Keratinocyte (primary cell): ENCODE measurements at regions not wholly inside any gene's neighbourhood (a gene's known extent, or its start where the extent isn't known, plus 50 kb on each side); places are given as distances from the start of the nearest gene placed in this dataset.

Experiments used
- DNase-seq: peaks from one replicate; pipeline ENCODE4 v3.0.0-alpha.2; 2011; ENCODE audit warnings: low read depth, missing footprints, low spot score
- FAIRE-seq: peaks from 2 replicates; lab custom pipeline; 2011; peaks lifted over from hg19 to GRCh38; lab: Jason Lieb, UNC
- H2AFZ ChIP-seq: 2 replicates; pipeline ENCODE4 v1.6.0; 2012; ENCODE audit warnings: low read length, control low read depth, inconsistent platforms; ENCODE audit not compliant: control insufficient read depth
- H3K27ac ChIP-seq: 2 replicates; pipeline ENCODE4 v1.5.1; 2011; ENCODE audit warnings: low read length; ENCODE audit not compliant: control insufficient read depth, insufficient read depth
- H3K27me3 ChIP-seq: 3 replicates; pipeline ENCODE4 v1.6.0; 2011; ENCODE audit warnings: low read length; ENCODE audit not compliant: control insufficient read depth, insufficient read depth; ENCODE audit errors: extremely low read depth
- H3K36me3 ChIP-seq, 2 experiments: 2 replicates in 1 of 2; 3 replicates in 1 of 2; pipeline ENCODE4 v1.5.1; 2011; ENCODE audit warnings: low read length in 2 of 2, mild to moderate bottlenecking in 1 of 2; ENCODE audit not compliant: control insufficient read depth in 2 of 2, insufficient read depth in 2 of 2; ENCODE audit errors: extremely low read depth in 1 of 2
- H3K4me1 ChIP-seq: 3 replicates; pipeline ENCODE4 v1.5.1; 2011; ENCODE audit warnings: low read length; ENCODE audit not compliant: control insufficient read depth, insufficient read depth; ENCODE audit errors: extremely low read depth
- H3K4me2 ChIP-seq: 3 replicates; pipeline ENCODE4 v1.6.0; 2011; ENCODE audit warnings: low read depth, low read length; ENCODE audit not compliant: control insufficient read depth, insufficient read depth; ENCODE audit errors: extremely low read depth
- H3K4me3 ChIP-seq, 3 experiments: fragments of 200-600 bp in 1 of 3; sonication (generic) in 1 of 3; 2 replicates in 2 of 3; 3 replicates in 1 of 3; pipeline ENCODE4 v1.5.1; 2011 to 2016; ENCODE audit warnings: low read length in 3 of 3, mild to moderate bottlenecking in 3 of 3, control low read depth in 2 of 3, inconsistent platforms in 1 of 3, low read depth in 1 of 3, mixed read lengths in 1 of 3, mixed run types in 1 of 3, moderate library complexity in 1 of 3; ENCODE audit not compliant: control insufficient read depth in 2 of 3, insufficient read depth in 2 of 3; ENCODE audit errors: extremely low read depth in 1 of 3
- H3K79me2 ChIP-seq: 2 replicates; pipeline ENCODE4 v1.6.0; 2012; ENCODE audit warnings: low read length; ENCODE audit not compliant: control insufficient read depth, insufficient read depth
- H3K9ac ChIP-seq: 3 replicates; pipeline ENCODE4 v1.6.0; 2011; ENCODE audit warnings: low read length; ENCODE audit not compliant: control insufficient read depth, insufficient read depth; ENCODE audit errors: extremely low read depth
- H3K9me1 ChIP-seq: 3 replicates; pipeline ENCODE4 v1.6.0; 2011; ENCODE audit warnings: low read length; ENCODE audit not compliant: control insufficient read depth, insufficient read depth; ENCODE audit errors: extremely low read depth
- H3K9me3 ChIP-seq: 2 replicates; pipeline ENCODE4 v1.5.1; 2012; ENCODE audit warnings: low read depth, low read length; ENCODE audit not compliant: control insufficient read depth
- H4K20me1 ChIP-seq: 3 replicates; pipeline ENCODE4 v1.6.0; 2011; ENCODE audit warnings: low read length; ENCODE audit not compliant: control insufficient read depth, insufficient read depth; ENCODE audit errors: extremely low read depth
- CTCF ChIP-seq, 3 experiments: IDR thresholded peaks in 1 of 3; conservative IDR thresholded peaks in 1 of 3; optimal IDR thresholded peaks in 1 of 3; 2 replicates in 2 of 3; 3 replicates in 1 of 3; pipeline versions ENCODE3 to v1.5.1; 2011; ENCODE audit warnings: low read length in 3 of 3, mild to moderate bottlenecking in 3 of 3, moderate library complexity in 2 of 3, control low read depth in 1 of 3, inconsistent platforms in 1 of 3; ENCODE audit not compliant: insufficient read depth in 2 of 3; ENCODE audit errors: extremely low read depth in 1 of 3
- EZH2 ChIP-seq: IDR thresholded peaks from one replicate; pipeline ENCODE4 v1.6.1; 2012; ENCODE audit warnings: inconsistent platforms, mild to moderate bottlenecking, low read length, moderate library complexity
- dilution Hi-C: fragments of 300-500 bp; cut with MboI; formaldehyde crosslinking; loops from one replicate; pipeline ENCODE4 v1.7.0; 2020; ENCODE audit warnings: low sequenced_read_pairs; ENCODE audit not compliant: extremely low pct_ligation_motif_present

- no peak for FAIRE-seq
- H3K79me2 ChIP-seq, result no peaks in the 10 kb centered on the region
- dilution Hi-C loops, result no loop called here
- H3K4me2 ChIP-seq, result no peak overlapping the region
- TF ChIP-seq CTCF (optimal IDR thresholded peaks at IDR 0.05 in 1 of 3, IDR thresholded peaks at IDR 0.05 in 1 of 3, conservative IDR thresholded peaks at IDR 0.05 in 1 of 3; ENCODE audit: extremely low read depth in 1 of 3, insufficient read depth in 2 of 3, low read length in 3 of 3), result no peak
- no peak for TF ChIP-seq EZH2
- no peaks in the 10 kb centered on the region for H4K20me1 ChIP-seq
- H3K4me3 ChIP-seq, result no peak overlapping the region
- no peaks in the 10 kb centered on the region for H3K9me1 ChIP-seq
- no peaks in the 10 kb centered on the region for H3K9me3 ChIP-seq
- no peaks in the 10 kb centered on the region for H3K4me1 ChIP-seq
- no peak overlapping the region for H3K9ac ChIP-seq
- no peak overlapping the region for H3K27ac ChIP-seq
- H3K27me3 ChIP-seq, result no peaks in the 10 kb centered on the region
- H3K36me3 ChIP-seq, result no peaks in the 10 kb centered on the region
- H2AFZ ChIP-seq, result no peak overlapping the region
- DNase-seq, result no peak
Measured at GRCh38 chr15:38658431-38658830, 93.8 kb upstream of the RASGRP1 start.

GRCh38 chr15:38660738-38661137 lies 96.1 kb upstream of the RASGRP1 start:
- dilution Hi-C loops, result no loop called here
- H3K36me3 ChIP-seq, result no peaks in the 10 kb centered on the region
- H3K27ac ChIP-seq, result no peak overlapping the region
- no peaks in the 10 kb centered on the region for H3K9me1 ChIP-seq
- no peak overlapping the region for H2AFZ ChIP-seq
- H3K4me2 ChIP-seq, result no peak overlapping the region
- DNase-seq, result no peak
- TF ChIP-seq EZH2 (no peak), CTCF (optimal IDR thresholded peaks at IDR 0.05 in 1 of 3, IDR thresholded peaks at IDR 0.05 in 1 of 3, conservative IDR thresholded peaks at IDR 0.05 in 1 of 3; ENCODE audit: extremely low read depth in 1 of 3, insufficient read depth in 2 of 3, low read length in 3 of 3) (no peak)
- H3K27me3 ChIP-seq, result no peaks in the 10 kb centered on the region
- no peak overlapping the region for H3K9ac ChIP-seq
- H3K79me2 ChIP-seq, result no peaks in the 10 kb centered on the region
- H3K4me1 ChIP-seq, result no peaks in the 10 kb centered on the region
- FAIRE-seq, result no peak
- no peaks in the 10 kb centered on the region for H4K20me1 ChIP-seq
- H3K9me3 ChIP-seq, result no peaks in the 10 kb centered on the region
- H3K4me3 ChIP-seq, result no peak overlapping the region
